ENCODE measurements at regions not wholly inside any gene's neighbourhood (a gene's known extent, or its start where the extent isn't known, plus 50 kb on each side); places are given as distances from the start of the nearest gene placed in this dataset.

GRCh38 chr13:104733427-104733826 is 1667.2 kb upstream of the SLC10A2 start:
- no peaks in the 10 kb centered on the region for H3K36me3 Mint-ChIP-seq (ENCODE audit: low read depth)
- H3K27me3 Mint-ChIP-seq (ENCODE audit: low read depth), result no peaks in the 10 kb centered on the region
- H3K4me3 Mint-ChIP-seq, result no peak overlapping the region
- H3K9me3 Mint-ChIP-seq, result no peaks in the 10 kb centered on the region
- H3K4me1 Mint-ChIP-seq, result no peaks in the 10 kb centered on the region
- no peak for TF ChIP-seq CTCF (IDR thresholded peaks at IDR 0.05; ENCODE audit: unreplicated experiment in 3 of 3)
- no peak overlapping the region for H3K27ac Mint-ChIP-seq

GRCh38 chr13:104715111-104715510 is 1648.9 kb upstream of the SLC10A2 start:
- Mint-ChIP-seq H3K4me3 (no peak overlapping the region), H3K36me3 (ENCODE audit: low read depth) (no peaks in the 10 kb centered on the region), H3K27ac (no peak overlapping the region), H3K9me3 (peaks cover 3% of the 10 kb centered on the region), H3K4me1 (no peaks in the 10 kb centered on the region), H3K27me3 (ENCODE audit: low read depth) (no peaks in the 10 kb centered on the region)
- no peak for TF ChIP-seq CTCF (IDR thresholded peaks at IDR 0.05; ENCODE audit: unreplicated experiment in 3 of 3)

- Mint-ChIP-seq H3K9me3 (no peaks in the 10 kb centered on the region), H3K27ac (no peak overlapping the region), H3K4me3 (no peak overlapping the region), H3K4me1 (no peaks in the 10 kb centered on the region), H3K36me3 (ENCODE audit: low read depth) (no peaks in the 10 kb centered on the region), H3K27me3 (ENCODE audit: low read depth) (no peaks in the 10 kb centered on the region)
- no peak for TF ChIP-seq CTCF (IDR thresholded peaks at IDR 0.05; ENCODE audit: unreplicated experiment in 3 of 3)
Observed at GRCh38 chr13:104705031-104705750, 1639.0 kb upstream of the SLC10A2 start.

- Mint-ChIP-seq H3K9me3 (no peaks in the 10 kb centered on the region), H3K4me1 (no peaks in the 10 kb centered on the region), H3K4me3 (no peak overlapping the region), H3K36me3 (ENCODE audit: low read depth) (no peaks in the 10 kb centered on the region), H3K27ac (no peak overlapping the region), H3K27me3 (ENCODE audit: low read depth) (no peaks in the 10 kb centered on the region)
- TF ChIP-seq CTCF (IDR thresholded peaks at IDR 0.05; ENCODE audit: unreplicated experiment in 3 of 3), result no peak
Observed at GRCh38 chr13:104701591-104701990, 1635.4 kb upstream of the SLC10A2 start.

- no peak overlapping the region for H3K27ac Mint-ChIP-seq
- H3K36me3 Mint-ChIP-seq (ENCODE audit: low read depth), result no peaks in the 10 kb centered on the region
Observed at GRCh38 chr13:104694397-104694796, 1628.2 kb upstream of the SLC10A2 start.

More at GRCh38 chr13:104694397-104694796, 1628.2 kb upstream of the SLC10A2 start:
- Mint-ChIP-seq H3K27me3 (ENCODE audit: low read depth) (no peaks in the 10 kb centered on the region), H3K4me1 (no peaks in the 10 kb centered on the region), H3K4me3 (no peak overlapping the region), H3K9me3 (no peaks in the 10 kb centered on the region)
- no peak for TF ChIP-seq CTCF (IDR thresholded peaks at IDR 0.05; ENCODE audit: unreplicated experiment in 3 of 3)
